ENCODE measurements at regions not wholly inside any gene's neighbourhood (a gene's known extent, or its start where the extent isn't known, plus 50 kb on each side); places are given as distances from the start of the nearest gene placed in this dataset.
A peak's percentile ranks its signal among the peaks of the same experiment; 100 is the strongest.

- 36 to 57% (median 46%) methylated on average over 1 of the region's 1 CpG for WGBS, 3 donors
- Histone ChIP-seq H3K27ac (ENCODE audit: low read depth in 1 of 3, low read length in 2 of 3) (peak overlapping the region in 1 of 3 donors; percentile 22), H3K4me1 (ENCODE audit: control insufficient read depth in 3 of 3, insufficient read depth in 2 of 3, low read depth in 1 of 3, low read length in 2 of 3) (no peaks in the 10 kb centered on the region), H3K36me3 (ENCODE audit: control insufficient read depth in 3 of 3, insufficient read depth in 2 of 3, low read depth in 1 of 3, low read length in 3 of 3) (no peaks in the 10 kb centered on the region), H3K9me3 (ENCODE audit: control insufficient read depth in 2 of 2, insufficient read depth in 1 of 2, low read depth in 1 of 2, low read length in 1 of 2) (no peaks in the 10 kb centered on the region), H3K27me3 (ENCODE audit: control insufficient read depth in 3 of 3, insufficient read depth in 3 of 3, low read length in 3 of 3) (no peaks in the 10 kb centered on the region), H3K4me3 (ENCODE audit: low read depth in 1 of 3, low read length in 3 of 3) (no peak overlapping the region)
- DNase-seq (peak in 1 of 2 donors; percentile 4), FAIRE-seq (no peak)
Measured at GRCh38 chr2:160836755-160837154, 323.5 kb upstream of the TANK start.

DNA sequence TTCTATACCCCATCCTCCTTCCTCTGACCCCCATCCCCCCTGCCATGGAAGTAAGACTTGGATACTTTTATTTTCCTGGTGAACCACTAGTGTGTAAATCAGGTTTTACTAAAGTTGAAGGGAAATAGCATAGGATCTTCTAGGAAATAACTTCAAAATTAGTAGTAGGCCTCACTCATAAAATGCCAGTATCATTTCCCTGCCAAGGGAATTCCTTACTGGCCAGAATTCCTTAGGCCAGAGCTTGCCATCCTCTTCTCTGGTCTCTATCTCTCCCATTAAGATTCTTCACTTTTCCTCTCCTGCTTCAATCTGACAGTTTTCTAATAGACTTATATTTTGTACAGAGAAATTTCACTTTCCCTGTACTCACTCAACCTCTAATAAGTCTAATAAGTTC lies 322.8 kb upstream of the TANK start:
- no peak for FAIRE-seq

GRCh38 chr2:160838147-160838546 lies 322.1 kb upstream of the TANK start:
- H3K27ac ChIP-seq (ENCODE audit: low read depth in 1 of 3, low read length in 2 of 3), result no peak overlapping the region
- peak in 1 of 2 donors; percentile 1 for DNase-seq
- peaks cover 0 to 7% of the 10 kb centered on the region in 2 donors for H3K9me3 ChIP-seq (ENCODE audit: control insufficient read depth in 2 of 2, insufficient read depth in 1 of 2, low read depth in 1 of 2, low read length in 1 of 2)
- no peak for FAIRE-seq
- H3K4me1 ChIP-seq (ENCODE audit: control insufficient read depth in 3 of 3, insufficient read depth in 2 of 3, low read depth in 1 of 3, low read length in 2 of 3), result no peaks in the 10 kb centered on the region
- no peaks in the 10 kb centered on the region for H3K36me3 ChIP-seq (ENCODE audit: control insufficient read depth in 3 of 3, insufficient read depth in 2 of 3, low read depth in 1 of 3, low read length in 3 of 3)
- 79 to 93% (median 87%) methylated on average over 1 of the region's 1 CpG for WGBS, 3 donors
- no peak overlapping the region for H3K4me3 ChIP-seq (ENCODE audit: low read depth in 1 of 3, low read length in 3 of 3)
- H3K27me3 ChIP-seq (ENCODE audit: control insufficient read depth in 3 of 3, insufficient read depth in 3 of 3, low read length in 3 of 3), result no peaks in the 10 kb centered on the region

More for the DNA sequence above, 322.8 kb upstream of the TANK start:
- no peaks in the 10 kb centered on the region for H3K36me3 ChIP-seq (ENCODE audit: control insufficient read depth in 3 of 3, insufficient read depth in 2 of 3, low read depth in 1 of 3, low read length in 3 of 3)
- no peaks in the 10 kb centered on the region for H3K27me3 ChIP-seq (ENCODE audit: control insufficient read depth in 3 of 3, insufficient read depth in 3 of 3, low read length in 3 of 3)
- no peak overlapping the region for H3K4me3 ChIP-seq (ENCODE audit: low read depth in 1 of 3, low read length in 3 of 3)
- no peaks in the 10 kb centered on the region for H3K4me1 ChIP-seq (ENCODE audit: control insufficient read depth in 3 of 3, insufficient read depth in 2 of 3, low read depth in 1 of 3, low read length in 2 of 3)
- H3K9me3 ChIP-seq (ENCODE audit: control insufficient read depth in 2 of 2, insufficient read depth in 1 of 2, low read depth in 1 of 2, low read length in 1 of 2), result no peaks in the 10 kb centered on the region
- H3K27ac ChIP-seq (ENCODE audit: low read depth in 1 of 3, low read length in 2 of 3), result no peak overlapping the region
- DNase-seq, result no peak

GRCh38 chr2:160838691-160839090 lies 321.5 kb upstream of the TANK start:
- H3K4me1 ChIP-seq (ENCODE audit: control insufficient read depth in 3 of 3, insufficient read depth in 2 of 3, low read depth in 1 of 3, low read length in 2 of 3), result no peaks in the 10 kb centered on the region
- 16 to 65% (median 36%) methylated on average over 4 of the region's 4 CpGs for WGBS, 3 donors
- no peak for FAIRE-seq
- H3K4me3 ChIP-seq (ENCODE audit: low read depth in 1 of 3, low read length in 3 of 3), result no peak overlapping the region
- H3K9me3 ChIP-seq (ENCODE audit: control insufficient read depth in 2 of 2, insufficient read depth in 1 of 2, low read depth in 1 of 2, low read length in 1 of 2), result peaks cover 0 to 9% of the 10 kb centered on the region in 2 donors
- no peaks in the 10 kb centered on the region for H3K36me3 ChIP-seq (ENCODE audit: control insufficient read depth in 3 of 3, insufficient read depth in 2 of 3, low read depth in 1 of 3, low read length in 3 of 3)
- H3K27me3 ChIP-seq (ENCODE audit: control insufficient read depth in 3 of 3, insufficient read depth in 3 of 3, low read length in 3 of 3), result no peaks in the 10 kb centered on the region
- H3K27ac ChIP-seq (ENCODE audit: low read depth in 1 of 3, low read length in 2 of 3), result no peak overlapping the region
- peak; percentile 56 for DNase-seq

DNA sequence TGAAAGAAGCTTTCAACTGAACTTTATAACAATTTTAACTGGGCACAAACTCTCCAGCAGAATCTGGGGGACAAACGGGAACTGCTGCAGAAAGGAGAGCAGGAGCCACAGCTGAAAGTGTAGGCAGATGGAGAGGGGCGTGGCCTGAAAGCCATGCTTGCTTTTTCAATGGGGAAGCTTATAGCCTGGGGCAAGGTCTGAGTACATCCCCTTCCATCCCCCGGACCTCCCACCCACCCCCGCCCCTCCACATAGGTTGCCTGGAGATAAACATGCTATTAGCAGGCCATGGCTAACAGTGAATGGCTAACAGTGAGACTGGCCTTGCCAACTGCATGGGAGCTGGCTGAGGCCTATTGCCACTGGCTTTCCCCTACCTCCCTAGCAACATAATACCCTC lies 317.9 kb upstream of the TANK start:
- Histone ChIP-seq H3K4me3 (ENCODE audit: low read depth in 1 of 3, low read length in 3 of 3) (no peak overlapping the region), H3K27ac (ENCODE audit: low read depth in 1 of 3, low read length in 2 of 3) (no peak overlapping the region), H3K4me1 (ENCODE audit: control insufficient read depth in 3 of 3, insufficient read depth in 2 of 3, low read depth in 1 of 3, low read length in 2 of 3) (no peaks in the 10 kb centered on the region), H3K36me3 (ENCODE audit: control insufficient read depth in 3 of 3, insufficient read depth in 2 of 3, low read depth in 1 of 3, low read length in 3 of 3) (no peaks in the 10 kb centered on the region), H3K27me3 (ENCODE audit: control insufficient read depth in 3 of 3, insufficient read depth in 3 of 3, low read length in 3 of 3) (no peaks in the 10 kb centered on the region), H3K9me3 (ENCODE audit: control insufficient read depth in 2 of 2, insufficient read depth in 1 of 2, low read depth in 1 of 2, low read length in 1 of 2) (peaks cover 0 to 9% of the 10 kb centered on the region in 2 donors)
- DNase-seq, result no peak
- no peak for FAIRE-seq
- WGBS, 3 donors, result 79 to 83% (median 83%) methylated on average over 4 of the region's 4 CpGs

DNA sequence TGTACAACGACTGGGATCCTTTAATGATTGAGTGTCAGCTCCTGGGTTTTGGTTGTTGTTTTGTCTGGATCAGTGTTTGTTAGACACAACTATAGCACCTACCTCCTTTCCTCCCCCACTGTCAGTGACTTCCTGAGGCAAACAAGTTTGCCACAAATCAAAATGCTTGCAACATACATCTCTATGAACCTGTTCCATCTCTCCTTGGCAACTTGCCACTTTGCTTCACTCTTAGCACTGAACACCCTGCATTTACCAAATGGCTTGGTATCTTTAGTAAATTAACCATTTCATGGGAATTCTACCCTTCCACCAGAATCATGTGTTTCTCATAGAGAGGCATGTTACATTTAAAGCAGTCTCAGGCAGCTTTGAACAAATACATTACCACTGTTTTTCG lies 301.1 kb upstream of the TANK start:
- FAIRE-seq (no peak), DNase-seq (no peak)
- H3K27ac ChIP-seq (ENCODE audit: low read depth in 1 of 3, low read length in 2 of 3), result no peak overlapping the region
- no peak overlapping the region for H3K4me3 ChIP-seq (ENCODE audit: low read depth in 1 of 3, low read length in 3 of 3)
- H3K4me1 ChIP-seq (ENCODE audit: control insufficient read depth in 3 of 3, insufficient read depth in 2 of 3, low read depth in 1 of 3, low read length in 2 of 3), result no peaks in the 10 kb centered on the region
- H3K9me3 ChIP-seq (ENCODE audit: control insufficient read depth in 2 of 2, insufficient read depth in 1 of 2, low read depth in 1 of 2, low read length in 1 of 2), result no peaks in the 10 kb centered on the region
- H3K27me3 ChIP-seq (ENCODE audit: control insufficient read depth in 3 of 3, insufficient read depth in 3 of 3, low read length in 3 of 3), result no peaks in the 10 kb centered on the region
- no peaks in the 10 kb centered on the region for H3K36me3 ChIP-seq (ENCODE audit: control insufficient read depth in 3 of 3, insufficient read depth in 2 of 3, low read depth in 1 of 3, low read length in 3 of 3)
- WGBS, 3 donors, result 32 to 50% (median 34%) methylated on average over 2 of the region's 2 CpGs

GRCh38 chr2:160862226-160862625 lies 298.0 kb upstream of the TANK start:
- WGBS, 3 donors, result 63 to 75% (median 72%) methylated on average over 2 of the region's 2 CpGs
- no peak overlapping the region for H3K4me3 ChIP-seq (ENCODE audit: low read depth in 1 of 3, low read length in 3 of 3)
- DNase-seq, result no peak
- no peaks in the 10 kb centered on the region for H3K4me1 ChIP-seq (ENCODE audit: control insufficient read depth in 3 of 3, insufficient read depth in 2 of 3, low read depth in 1 of 3, low read length in 2 of 3)
- H3K27me3 ChIP-seq (ENCODE audit: control insufficient read depth in 3 of 3, insufficient read depth in 3 of 3, low read length in 3 of 3), result no peaks in the 10 kb centered on the region
- H3K9me3 ChIP-seq (ENCODE audit: control insufficient read depth in 2 of 2, insufficient read depth in 1 of 2, low read depth in 1 of 2, low read length in 1 of 2), result no peaks in the 10 kb centered on the region
- FAIRE-seq, result no peak
- no peaks in the 10 kb centered on the region for H3K36me3 ChIP-seq (ENCODE audit: control insufficient read depth in 3 of 3, insufficient read depth in 2 of 3, low read depth in 1 of 3, low read length in 3 of 3)
- no peak overlapping the region for H3K27ac ChIP-seq (ENCODE audit: low read depth in 1 of 3, low read length in 2 of 3)

GRCh38 chr2:160868891-160869290 lies 291.3 kb upstream of the TANK start:
- DNase-seq (no peak), FAIRE-seq (no peak)
- Histone ChIP-seq H3K9me3 (ENCODE audit: control insufficient read depth in 2 of 2, insufficient read depth in 1 of 2, low read depth in 1 of 2, low read length in 1 of 2) (no peaks in the 10 kb centered on the region), H3K27me3 (ENCODE audit: control insufficient read depth in 3 of 3, insufficient read depth in 3 of 3, low read length in 3 of 3) (no peaks in the 10 kb centered on the region), H3K4me1 (ENCODE audit: control insufficient read depth in 3 of 3, insufficient read depth in 2 of 3, low read depth in 1 of 3, low read length in 2 of 3) (no peaks in the 10 kb centered on the region), H3K27ac (ENCODE audit: low read depth in 1 of 3, low read length in 2 of 3) (no peak overlapping the region), H3K4me3 (ENCODE audit: low read depth in 1 of 3, low read length in 3 of 3) (no peak overlapping the region), H3K36me3 (ENCODE audit: control insufficient read depth in 3 of 3, insufficient read depth in 2 of 3, low read depth in 1 of 3, low read length in 3 of 3) (no peaks in the 10 kb centered on the region)
- 68 to 70% (median 68%) methylated on average over 3 of the region's 3 CpGs for WGBS, 3 donors

DNA sequence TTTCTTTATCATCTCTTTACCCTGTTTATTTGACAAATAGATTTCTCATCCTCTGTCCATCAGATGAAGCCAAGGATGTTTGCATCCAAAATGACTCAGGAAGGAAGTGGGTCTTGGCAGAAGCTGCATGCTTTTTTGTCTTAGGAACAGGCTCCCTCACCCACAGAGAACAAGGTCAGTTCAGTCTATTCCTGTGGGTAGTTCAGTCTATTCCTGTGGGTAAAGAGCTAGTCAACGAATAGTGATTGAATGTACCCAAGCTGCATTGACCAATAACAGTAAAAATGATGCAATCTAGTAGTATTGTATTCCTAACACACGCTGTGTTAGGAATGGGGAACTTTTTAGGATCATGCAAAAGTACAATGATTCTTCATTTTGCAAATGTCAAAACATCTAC lies 290.8 kb upstream of the TANK start:
- WGBS, 3 donors, result 47 to 67% (median 67%) methylated on average over 2 of the region's 2 CpGs
- Histone ChIP-seq H3K27ac (ENCODE audit: low read depth in 1 of 3, low read length in 2 of 3) (no peak overlapping the region), H3K9me3 (ENCODE audit: control insufficient read depth in 2 of 2, insufficient read depth in 1 of 2, low read depth in 1 of 2, low read length in 1 of 2) (no peaks in the 10 kb centered on the region), H3K27me3 (ENCODE audit: control insufficient read depth in 3 of 3, insufficient read depth in 3 of 3, low read length in 3 of 3) (no peaks in the 10 kb centered on the region), H3K4me1 (ENCODE audit: control insufficient read depth in 3 of 3, insufficient read depth in 2 of 3, low read depth in 1 of 3, low read length in 2 of 3) (no peaks in the 10 kb centered on the region), H3K36me3 (ENCODE audit: control insufficient read depth in 3 of 3, insufficient read depth in 2 of 3, low read depth in 1 of 3, low read length in 3 of 3) (no peaks in the 10 kb centered on the region), H3K4me3 (ENCODE audit: low read depth in 1 of 3, low read length in 3 of 3) (no peak overlapping the region)
- DNase-seq (no peak), FAIRE-seq (no peak)
